Frontal cortex (tissue), 3 donors: ENCODE measurements at regions not wholly inside any gene's neighbourhood (a gene's known extent, or its start where the extent isn't known, plus 50 kb on each side); places are given as distances from the start of the nearest gene placed in this dataset.
"Not testable (repeated sequence)": the region's sequence is repeated elsewhere in the genome, so short reads cannot be mapped to it uniquely, and the experiment has no call there.

Experiments
- DNase-seq, 2 donors: peaks; one replicate each; pipeline ENCODE4 v3.0.0; 2012; ENCODE audit warnings: low spot score in 2 of 2
- FAIRE-seq: peaks from 2 replicates; lab custom pipeline; 2012; peaks lifted over from hg19 to GRCh38; lab: Jason Lieb, UNC
- donor health status: control.
- donor health status: control.
- donor health status: control.

- FAIRE-seq: not testable (repeated sequence)
These were observed 523.0 kb downstream of the DIPK2A start for GRCh38 chr3:144494651-144495050.

GRCh38 chr3:144496141-144496835 lies 524.7 kb downstream of the DIPK2A start:
- peak; percentile 15 for DNase-seq
- FAIRE-seq: no peak

More at GRCh38 chr3:144494651-144495050, 523.0 kb downstream of the DIPK2A start:
- not testable (repeated sequence) for DNase-seq

- DNase-seq (no peak), FAIRE-seq (no peak)
These were observed 525.8 kb downstream of the DIPK2A start for GRCh38 chr3:144497452-144497851.

- FAIRE-seq: no peak
- no peak for DNase-seq
These were observed 527.6 kb downstream of the DIPK2A start for GRCh38 chr3:144499001-144499930.

- FAIRE-seq: no peak
- no peak for DNase-seq
These were observed 529.8 kb downstream of the DIPK2A start for GRCh38 chr3:144501467-144501866.

- FAIRE-seq (no peak), DNase-seq (no peak)
These were observed 530.8 kb downstream of the DIPK2A start for GRCh38 chr3:144502402-144502801.

- DNase-seq, FAIRE-seq: not testable (repeated sequence)
These were observed 534.8 kb downstream of the DIPK2A start for GRCh38 chr3:144506375-144506774.

GRCh38 chr3:144511346-144511745 lies 539.7 kb downstream of the DIPK2A start:
- FAIRE-seq: no peak
- no peak for DNase-seq

- DNase-seq (no peak), FAIRE-seq (no peak)
These were observed 544.4 kb downstream of the DIPK2A start for GRCh38 chr3:144516026-144516425.

- no peak for FAIRE-seq
- no peak for DNase-seq
These were observed 545.0 kb downstream of the DIPK2A start for GRCh38 chr3:144516589-144516988.

GRCh38 chr3:144521131-144521530 lies 549.5 kb downstream of the DIPK2A start:
- DNase-seq: no peak
- no peak for FAIRE-seq

GRCh38 chr3:144522456-144522855 lies 550.8 kb downstream of the DIPK2A start:
- no peak for DNase-seq
- no peak for FAIRE-seq

- FAIRE-seq (no peak), DNase-seq (no peak)
These were observed 551.8 kb downstream of the DIPK2A start for GRCh38 chr3:144523396-144523795.

GRCh38 chr3:144524531-144524930 lies 552.9 kb downstream of the DIPK2A start:
- no peak for DNase-seq
- no peak for FAIRE-seq

GRCh38 chr3:144529566-144529965 lies 557.9 kb downstream of the DIPK2A start:
- DNase-seq (no peak), FAIRE-seq (no peak)

- no peak for FAIRE-seq
- no peak for DNase-seq
These were observed 573.2 kb downstream of the DIPK2A start for GRCh38 chr3:144544871-144545270.

GRCh38 chr3:144546539-144546938 lies 574.9 kb downstream of the DIPK2A start:
- FAIRE-seq: no peak

GRCh38 chr3:144548346-144548745 lies 576.7 kb downstream of the DIPK2A start:
- DNase-seq: no peak
- no peak for FAIRE-seq

More at GRCh38 chr3:144546539-144546938, 574.9 kb downstream of the DIPK2A start:
- DNase-seq: no peak

GRCh38 chr3:144549166-144549565 lies 577.5 kb downstream of the DIPK2A start:
- no peak for DNase-seq
- no peak for FAIRE-seq

GRCh38 chr3:144552346-144553057 lies 580.9 kb downstream of the DIPK2A start:
- FAIRE-seq (no peak), DNase-seq (no peak)
